SK-N-SH (cell line): ENCODE measurements at regions not wholly inside any gene's neighbourhood (a gene's known extent, or its start where the extent isn't known, plus 50 kb on each side); places are given as distances from the start of the nearest gene placed in this dataset.

Experiments used
- CTCF ChIA-PET: fragments of 300-600, 350-600 bp; formaldehyde crosslinking; extraction: SDS; loops from one replicate; lab custom pipeline; 2021; lab: Yijun Ruan, JAX
- POLR2A ChIA-PET: fragments of 350-600 bp; sonication (Branson Sonifier 250); formaldehyde crosslinking; extraction: SDS; loops from one replicate; lab custom pipeline; 2020; ENCODE audit warnings: antibody characterized with exemption, inconsistent platforms; lab: Yijun Ruan, JAX
- DNase-seq: peaks from one replicate; pipeline ENCODE4 v3.0.0; 2012
- H2AFZ ChIP-seq: fragments of 200-600 bp; sonication (generic); 2 replicates; pipeline ENCODE4 v1.8.1; 2016; ENCODE audit warnings: antibody characterized with exemption, mild to moderate bottlenecking, low read depth
- H3F3A ChIP-seq: fragments of 200-600 bp; sonication (generic); replicated peaks from 2 replicates; pipeline ENCODE3; 2016; ENCODE audit warnings: antibody characterized with exemption, mild to moderate bottlenecking; ENCODE audit not compliant: insufficient read depth
- H3K27ac ChIP-seq, 2 experiments: fragments of 200-500 bp in 1 of 2; fragments of 200-600 bp in 1 of 2; sonication (Bioruptor generic) in 1 of 2; sonication (generic), shearing (Covaris generic) in 1 of 2; 2 replicates each; pipeline versions ENCODE4 v1.5.1 to v1.6.1; 2014 to 2016; ENCODE audit warnings: low read depth in 2 of 2, inconsistent platforms in 1 of 2, low read length in 1 of 2, mild to moderate bottlenecking in 1 of 2, mixed read lengths in 1 of 2
- H3K27me3 ChIP-seq: fragments of 200-600 bp; sonication (generic), shearing (Covaris generic); 2 replicates; pipeline ENCODE4 v1.6.1; 2016; ENCODE audit warnings: mixed run types; ENCODE audit not compliant: insufficient read depth
- H3K36me3 ChIP-seq, 2 experiments: fragments of 200-500 bp in 1 of 2; fragments of 200-600 bp in 1 of 2; sonication (Bioruptor generic) in 1 of 2; sonication (generic) in 1 of 2; replicated peaks in 1 of 2; 2 replicates each; pipeline versions ENCODE3 to v1.5.1; 2014 to 2016; ENCODE audit warnings: low read length in 1 of 2, mild to moderate bottlenecking in 1 of 2; ENCODE audit not compliant: insufficient read depth in 2 of 2, control insufficient read depth in 1 of 2
- H3K4me1 ChIP-seq, 2 experiments: fragments of 200-500 bp in 1 of 2; fragments of 200-600 bp in 1 of 2; sonication (Bioruptor generic) in 1 of 2; sonication (generic), shearing (Covaris generic) in 1 of 2; 2 replicates each; pipeline versions ENCODE4 v1.5.1 to v1.6.1; 2014 to 2016; ENCODE audit warnings: low read depth in 1 of 2, low read length in 1 of 2, mixed run types in 1 of 2; ENCODE audit not compliant: insufficient read depth in 2 of 2, control insufficient read depth in 1 of 2
- H3K4me2 ChIP-seq: fragments of 200-600 bp; sonication (generic), shearing (Covaris generic); 2 replicates; pipeline ENCODE4 v1.6.1; 2017; ENCODE audit warnings: mixed run types
- H3K4me3 ChIP-seq, 2 experiments: fragments of 200-500 bp in 1 of 2; fragments of 200-600 bp in 1 of 2; sonication (Bioruptor generic) in 1 of 2; sonication (generic), shearing (Covaris generic) in 1 of 2; 2 replicates each; pipeline versions ENCODE4 v1.5.1 to v1.8.1; 2014 to 2016; ENCODE audit warnings: low read depth in 2 of 2, inconsistent platforms in 1 of 2, low read length in 1 of 2, mild to moderate bottlenecking in 1 of 2, mixed read lengths in 1 of 2, moderate library complexity in 1 of 2
- H3K79me2 ChIP-seq: fragments of 200-600 bp; sonication (generic); 2 replicates; pipeline ENCODE4 v1.8.1; 2017; ENCODE audit warnings: mild to moderate bottlenecking; ENCODE audit not compliant: insufficient read depth
- H3K9ac ChIP-seq: fragments of 200-600 bp; sonication (generic); 2 replicates; pipeline ENCODE4 v1.6.1; 2017; ENCODE audit warnings: mixed run types
- H3K9me2 ChIP-seq: fragments of 200-600 bp; sonication (generic); 2 replicates; pipeline ENCODE4 v1.6.1; 2017; ENCODE audit warnings: mixed run types
- H3K9me3 ChIP-seq: fragments of 200-600 bp; sonication (generic); 2 replicates; pipeline ENCODE4 v1.6.1; 2017; ENCODE audit warnings: mixed run types, mild to moderate bottlenecking, moderate library complexity
- H4K20me1 ChIP-seq: fragments of 200-600 bp; sonication (generic); 2 replicates; pipeline ENCODE4 v1.6.1; 2017; ENCODE audit warnings: mild to moderate bottlenecking, mixed run types; ENCODE audit not compliant: insufficient read depth
- EP300 ChIP-seq, 2 experiments: IDR thresholded peaks; 2 replicates each; pipeline versions ENCODE4 v1.4.0 to v1.6.1; 2012; ENCODE audit warnings: borderline replicate concordance in 1 of 2, low read depth in 1 of 2, low read length in 1 of 2
- EZH2phosphoT487 ChIP-seq: fragments of 200-600 bp; sonication (generic); IDR thresholded peaks from 2 replicates; pipeline ENCODE4 v1.6.1; 2017; ENCODE audit warnings: low read depth, mixed run types, mild to moderate bottlenecking, antibody characterized with exemption, moderate library complexity, borderline replicate concordance
- FOXJ3 ChIP-seq: sonication (generic); formaldehyde crosslinking; IDR thresholded peaks from 2 replicates; pipeline ENCODE4 v1.5.1; 2020; ENCODE audit warnings: mild to moderate bottlenecking, missing genetic modification reagents
- GABPA ChIP-seq: IDR thresholded peaks from 2 replicates; pipeline ENCODE4 v1.4.0; 2012; ENCODE audit warnings: low read depth, mild to moderate bottlenecking
- GATA2 ChIP-seq: sonication (generic); formaldehyde crosslinking; IDR thresholded peaks from 2 replicates; pipeline ENCODE4 v1.5.0; 2020; ENCODE audit warnings: mild to moderate bottlenecking, missing genetic modification reagents
- JUND ChIP-seq: IDR thresholded peaks from 2 replicates; pipeline ENCODE4 v1.4.0; 2012
- NRF1 ChIP-seq: IDR thresholded peaks from 2 replicates; pipeline ENCODE4 v1.6.1; 2012; ENCODE audit warnings: low read depth, mild to moderate bottlenecking, low read length
- POLR2AphosphoS5 ChIP-seq: IDR thresholded peaks from 2 replicates; pipeline ENCODE4 v1.6.1; 2012; ENCODE audit warnings: low read depth, low read length
- RAD21 ChIP-seq: IDR thresholded peaks from 2 replicates; pipeline ENCODE4 v1.6.1; 2012; ENCODE audit warnings: mild to moderate bottlenecking, low read length
- RXRA ChIP-seq: IDR thresholded peaks from 2 replicates; pipeline ENCODE4 v1.4.0; 2012; ENCODE audit warnings: low read depth, mild to moderate bottlenecking, borderline replicate concordance
- SIN3A ChIP-seq: IDR thresholded peaks from 2 replicates; pipeline ENCODE4 v1.6.1; 2012; ENCODE audit warnings: low read depth, mild to moderate bottlenecking, low read length, moderate library complexity, borderline replicate concordance
- SMC3 ChIP-seq: IDR thresholded peaks from 2 replicates; pipeline ENCODE4 v1.6.1; 2012; ENCODE audit warnings: low read depth, low read length, improper control_type of control experiment
- TAF1 ChIP-seq: IDR thresholded peaks from 2 replicates; pipeline ENCODE4 v1.6.1; 2012; ENCODE audit warnings: low read depth, mild to moderate bottlenecking, low read length, moderate library complexity, borderline replicate concordance
- TCF12 ChIP-seq: IDR thresholded peaks from 2 replicates; pipeline ENCODE4 v1.4.0; 2012
- TEAD4 ChIP-seq: IDR thresholded peaks from 2 replicates; pipeline ENCODE4 v1.4.0; 2012; ENCODE audit warnings: mild to moderate bottlenecking, borderline replicate concordance; ENCODE audit not compliant: insufficient read depth
- USF2 ChIP-seq: fragments of 150-350 bp; IDR thresholded peaks from 2 replicates; pipeline ENCODE4 v1.6.1; 2017; ENCODE audit warnings: antibody characterized with exemption, low read length, low read depth, borderline replicate concordance
- YY1 ChIP-seq: IDR thresholded peaks from 2 replicates; pipeline ENCODE4 v1.4.0; 2012; ENCODE audit warnings: low read depth, mild to moderate bottlenecking
- ZBTB33 ChIP-seq: IDR thresholded peaks from 2 replicates; pipeline ENCODE4 v1.4.0; 2012; ENCODE audit warnings: low read depth, borderline replicate concordance
- WGBS: methylation state at CpG from one replicate; pipeline ENCODE4 v1.1.6; 2017; ENCODE audit warnings: low lambda C conversion rate; 5-methylcytosine and 5-hydroxymethylcytosine counted together
- TF ChIP-seq, protein P1 (sequence below): IDR thresholded peaks from 2 replicates; pipeline ENCODE4 v1.4.0; 2012; ENCODE audit warnings: low read depth
- TF ChIP-seq, protein P2 (sequence below): fragments of 150-350 bp; IDR thresholded peaks from 2 replicates; pipeline ENCODE4 v1.6.1; 2016; ENCODE audit warnings: mild to moderate bottlenecking, low read depth, low read length

- ChIA-PET CTCF (interaction anchor here (1.6 to 8.9 kb wide), 5 partner anchors 10 to 319 kb away, joined by 5 to 280 read pairs (median 13); partner anchors contain the start of gene CXCR6), POLR2A (no interaction called here)
These were observed 53.7 kb upstream of the XCR1 start for GRCh38 chr3:46080969-46081345.

More at GRCh38 chr3:46080969-46081345, 53.7 kb upstream of the XCR1 start:
- Histone ChIP-seq H3K9me3 (no peaks in the 10 kb centered on the region), H3K27ac (no peak overlapping the region), H3K4me2 (no peak overlapping the region), H3K9ac (no peak overlapping the region), H2AFZ (no peak overlapping the region), H3K4me1 (no peaks in the 10 kb centered on the region), H3F3A (no peaks in the 10 kb centered on the region), H3K9me2 (no peaks in the 10 kb centered on the region), H3K79me2 (no peaks in the 10 kb centered on the region), H3K4me3 (no peak overlapping the region), H3K27me3 (0 out of 2 replicates have a peak, but pooled peaks cover 5% of the 10 kb centered on the region), H3K36me3 (no peaks in the 10 kb centered on the region), H4K20me1 (no peaks in the 10 kb centered on the region)
- no peak for DNase-seq
- TF ChIP-seq, protein P1, sequence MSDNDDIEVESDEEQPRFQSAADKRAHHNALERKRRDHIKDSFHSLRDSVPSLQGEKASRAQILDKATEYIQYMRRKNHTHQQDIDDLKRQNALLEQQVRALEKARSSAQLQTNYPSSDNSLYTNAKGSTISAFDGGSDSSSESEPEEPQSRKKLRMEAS, result no peak
- TF ChIP-seq USF2 (no peak), SIN3A (no peak), ZBTB33 (no peak), JUND (no peak), YY1 (no peak), EZH2phosphoT487 (no peak), TCF12 (no peak), TEAD4 (no peak), GABPA (no peak), EP300 (IDR thresholded peaks at IDR 0.05; ENCODE audit: borderline replicate concordance in 1 of 2, low read depth in 1 of 2, low read length in 1 of 2) (no peak), TAF1 (no peak), SMC3 (no peak), RXRA (no peak), GATA2 (CRISPR knock-in tag) (no peak), NRF1 (no peak), POLR2AphosphoS5 (no peak), RAD21 (no peak), FOXJ3 (CRISPR knock-in tag) (no peak)
- TF ChIP-seq, protein P2, sequence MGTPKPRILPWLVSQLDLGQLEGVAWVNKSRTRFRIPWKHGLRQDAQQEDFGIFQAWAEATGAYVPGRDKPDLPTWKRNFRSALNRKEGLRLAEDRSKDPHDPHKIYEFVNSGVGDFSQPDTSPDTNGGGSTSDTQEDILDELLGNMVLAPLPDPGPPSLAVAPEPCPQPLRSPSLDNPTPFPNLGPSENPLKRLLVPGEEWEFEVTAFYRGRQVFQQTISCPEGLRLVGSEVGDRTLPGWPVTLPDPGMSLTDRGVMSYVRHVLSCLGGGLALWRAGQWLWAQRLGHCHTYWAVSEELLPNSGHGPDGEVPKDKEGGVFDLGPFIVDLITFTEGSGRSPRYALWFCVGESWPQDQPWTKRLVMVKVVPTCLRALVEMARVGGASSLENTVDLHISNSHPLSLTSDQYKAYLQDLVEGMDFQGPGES, result no peak
- WGBS, result 2% methylated on average over 2 of the region's 2 CpGs
